WTC11 (cell line): ENCODE measurements at regions not wholly inside any gene's neighbourhood (a gene's known extent, or its start where the extent isn't known, plus 50 kb on each side); places are given as distances from the start of the nearest gene placed in this dataset.

ENCODE experiments used
- ATAC-seq: fragments of 200-7000 bp; cut with Tn5 transposase; 2 replicates; pipeline ENCODE4 v1.10.0; 2021; ENCODE audit warnings: mild to moderate bottlenecking, moderate library complexity
- CTCF ChIA-PET: fragments of 300-600 bp; sonication (Branson Sonifier 250); formaldehyde crosslinking; loops from one replicate; lab custom pipeline; 2021; ENCODE audit warnings: antibody characterized with exemption; lab: Charles Lee
- POLR2A ChIA-PET: fragments of 350-600 bp; sonication (Branson Sonifier 250); formaldehyde crosslinking; loops from one replicate; lab custom pipeline; 2021; ENCODE audit warnings: antibody characterized with exemption; lab: Charles Lee
- DNase-seq: peaks from one replicate; pipeline ENCODE4 v3.0.0; 2021; ENCODE audit warnings: low spot score
- H3K27ac Mint-ChIP-seq: 2 replicates; pipeline ENCODE4 v1.8.0; 2021; ENCODE audit warnings: mixed read lengths
- H3K27me3 Mint-ChIP-seq: 2 replicates; pipeline ENCODE4 v1.8.0; 2021; ENCODE audit warnings: low read depth, mild to moderate bottlenecking, moderate library complexity, mixed read lengths
- H3K36me3 Mint-ChIP-seq: 2 replicates; pipeline ENCODE4 v1.8.0; 2021; ENCODE audit warnings: mixed read lengths
- H3K4me1 Mint-ChIP-seq: 2 replicates; pipeline ENCODE4 v1.8.0; 2022; ENCODE audit warnings: mixed read lengths
- H3K4me3 Mint-ChIP-seq: 2 replicates; pipeline ENCODE4 v1.8.0; 2021; ENCODE audit warnings: mild to moderate bottlenecking, moderate library complexity, mixed read lengths
- H3K9me3 Mint-ChIP-seq: 2 replicates; pipeline ENCODE4 v1.8.0; 2021; ENCODE audit warnings: mixed read lengths
- ARID4B ChIP-seq: sonication (generic); formaldehyde crosslinking; IDR thresholded peaks from 2 replicates; pipeline ENCODE4 v1.8.0; 2023; ENCODE audit warnings: missing genetic modification reagents, mild to moderate bottlenecking, borderline replicate concordance
- CBFB ChIP-seq: sonication (generic); formaldehyde crosslinking; IDR thresholded peaks from 2 replicates; pipeline ENCODE4 v1.8.1; 2022; ENCODE audit warnings: mild to moderate bottlenecking, low read depth, missing genetic modification reagents
- ELF4 ChIP-seq: sonication (generic); formaldehyde crosslinking; IDR thresholded peaks from 2 replicates; pipeline ENCODE4 v1.8.1; 2022; ENCODE audit warnings: low read depth, mild to moderate bottlenecking, moderate library complexity, missing genetic modification reagents
- ESRRA ChIP-seq: sonication (generic); formaldehyde crosslinking; IDR thresholded peaks from 2 replicates; pipeline ENCODE4 v1.8.1; 2022; ENCODE audit warnings: mild to moderate bottlenecking, missing genetic modification reagents, borderline replicate concordance
- FOXP1 ChIP-seq: sonication (generic); formaldehyde crosslinking; IDR thresholded peaks from 2 replicates; pipeline ENCODE4 v1.8.0; 2022; ENCODE audit warnings: missing genetic modification reagents, mild to moderate bottlenecking, moderate library complexity, borderline replicate concordance
- HMGXB4 ChIP-seq: sonication (generic); formaldehyde crosslinking; IDR thresholded peaks from 2 replicates; pipeline ENCODE4 v1.8.1; 2023; ENCODE audit warnings: mild to moderate bottlenecking, moderate library complexity, missing genetic modification reagents
- MXD4 ChIP-seq: fragments of 250-450 bp; sonication (Bioruptor Pico); IDR thresholded peaks from 2 replicates; pipeline ENCODE4 v1.8.0; 2021; ENCODE audit warnings: mild to moderate bottlenecking, moderate library complexity, borderline replicate concordance
- MYBL2 ChIP-seq: sonication (generic); formaldehyde crosslinking; IDR thresholded peaks from 2 replicates; pipeline ENCODE4 v1.8.1; 2023; ENCODE audit warnings: mild to moderate bottlenecking, moderate library complexity, missing genetic modification reagents
- NR1H2 ChIP-seq: sonication (generic); formaldehyde crosslinking; IDR thresholded peaks from 2 replicates; pipeline ENCODE4 v1.9.0; 2021; ENCODE audit warnings: mild to moderate bottlenecking, moderate library complexity, missing genetic modification reagents
- PRDM15 ChIP-seq: sonication (generic); formaldehyde crosslinking; IDR thresholded peaks from 2 replicates; pipeline ENCODE4 v1.8.0; 2022; ENCODE audit warnings: missing genetic modification reagents
- PREB ChIP-seq: sonication (generic); formaldehyde crosslinking; IDR thresholded peaks from 2 replicates; pipeline ENCODE4 v1.8.1; 2022; ENCODE audit warnings: mild to moderate bottlenecking, missing genetic modification reagents, moderate library complexity, borderline replicate concordance
- SMAD3 ChIP-seq: sonication (generic); formaldehyde crosslinking; IDR thresholded peaks from 2 replicates; pipeline ENCODE4 v1.8.0; 2022; ENCODE audit warnings: missing genetic modification reagents, mild to moderate bottlenecking, borderline replicate concordance
- TCF7 ChIP-seq: sonication (generic); formaldehyde crosslinking; IDR thresholded peaks from 2 replicates; pipeline ENCODE4 v1.8.0; 2022; ENCODE audit warnings: mild to moderate bottlenecking, low read depth, missing genetic modification reagents, moderate library complexity
- ZNF317 ChIP-seq: sonication (generic); formaldehyde crosslinking; IDR thresholded peaks from 2 replicates; pipeline ENCODE4 v1.8.1; 2023; ENCODE audit warnings: low read depth, mild to moderate bottlenecking, moderate library complexity, missing genetic modification reagents, borderline replicate concordance
- ZNF671 ChIP-seq: fragments of 250-450 bp; sonication (Bioruptor Pico); IDR thresholded peaks from 2 replicates; pipeline ENCODE4 v1.8.0; 2021; ENCODE audit warnings: mild to moderate bottlenecking
- TF ChIP-seq, protein P1 (sequence below): sonication (generic); formaldehyde crosslinking; IDR thresholded peaks from 2 replicates; pipeline ENCODE4 v1.8.0; 2023; ENCODE audit warnings: mild to moderate bottlenecking, missing genetic modification reagents
- TF ChIP-seq, protein P2 (sequence below): fragments of 250-450 bp; sonication (Bioruptor Pico); IDR thresholded peaks from 2 replicates; pipeline ENCODE4 v1.9.0; 2021; ENCODE audit warnings: mild to moderate bottlenecking

GRCh38 chr18:73662421-73662820, 485.2 kb downstream of the FBXO15 start (continued):
- TF ChIP-seq FOXP1 (CRISPR knock-in tag) = no peak
- TF ChIP-seq ARID4B = no peak
- no peak for TF ChIP-seq CBFB (CRISPR knock-in tag)
- no peak for TF ChIP-seq PREB (CRISPR knock-in tag)
- no peak for TF ChIP-seq HMGXB4 (CRISPR knock-in tag)
- TF ChIP-seq, protein P1, sequence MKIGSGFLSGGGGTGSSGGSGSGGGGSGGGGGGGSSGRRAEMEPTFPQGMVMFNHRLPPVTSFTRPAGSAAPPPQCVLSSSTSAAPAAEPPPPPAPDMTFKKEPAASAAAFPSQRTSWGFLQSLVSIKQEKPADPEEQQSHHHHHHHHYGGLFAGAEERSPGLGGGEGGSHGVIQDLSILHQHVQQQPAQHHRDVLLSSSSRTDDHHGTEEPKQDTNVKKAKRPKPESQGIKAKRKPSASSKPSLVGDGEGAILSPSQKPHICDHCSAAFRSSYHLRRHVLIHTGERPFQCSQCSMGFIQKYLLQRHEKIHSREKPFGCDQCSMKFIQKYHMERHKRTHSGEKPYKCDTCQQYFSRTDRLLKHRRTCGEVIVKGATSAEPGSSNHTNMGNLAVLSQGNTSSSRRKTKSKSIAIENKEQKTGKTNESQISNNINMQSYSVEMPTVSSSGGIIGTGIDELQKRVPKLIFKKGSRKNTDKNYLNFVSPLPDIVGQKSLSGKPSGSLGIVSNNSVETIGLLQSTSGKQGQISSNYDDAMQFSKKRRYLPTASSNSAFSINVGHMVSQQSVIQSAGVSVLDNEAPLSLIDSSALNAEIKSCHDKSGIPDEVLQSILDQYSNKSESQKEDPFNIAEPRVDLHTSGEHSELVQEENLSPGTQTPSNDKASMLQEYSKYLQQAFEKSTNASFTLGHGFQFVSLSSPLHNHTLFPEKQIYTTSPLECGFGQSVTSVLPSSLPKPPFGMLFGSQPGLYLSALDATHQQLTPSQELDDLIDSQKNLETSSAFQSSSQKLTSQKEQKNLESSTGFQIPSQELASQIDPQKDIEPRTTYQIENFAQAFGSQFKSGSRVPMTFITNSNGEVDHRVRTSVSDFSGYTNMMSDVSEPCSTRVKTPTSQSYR (CRISPR knock-in tag) = no peak

- ATAC-seq (no peak), DNase-seq (no peak)
- H3K27ac Mint-ChIP-seq = no peak overlapping the region
- POLR2A ChIA-PET = no interaction called here
- H3K4me3 Mint-ChIP-seq = no peak overlapping the region
- H3K36me3 Mint-ChIP-seq = peaks cover 4% of the 10 kb centered on the region; the same call in 1 of the 2 replicates
- no peaks in the 10 kb centered on the region for H3K27me3 Mint-ChIP-seq
- CTCF ChIA-PET = no interaction called here
- H3K9me3 Mint-ChIP-seq = peaks cover 8% of the 10 kb centered on the region
- H3K4me1 Mint-ChIP-seq = no peaks in the 10 kb centered on the region
- TF ChIP-seq TCF7 (CRISPR knock-in tag) = no peak
- no peak for TF ChIP-seq SMAD3 (CRISPR knock-in tag)
- TF ChIP-seq NR1H2 (CRISPR knock-in tag) = no peak
- TF ChIP-seq ELF4 (CRISPR knock-in tag) = no peak
- TF ChIP-seq ZNF671 (CRISPR knock-in tag) = no peak
- no peak for TF ChIP-seq MYBL2 (CRISPR knock-in tag)
- no peak for TF ChIP-seq ZNF317 (CRISPR knock-in tag)
- TF ChIP-seq PRDM15 = no peak
- TF ChIP-seq, protein P2, sequence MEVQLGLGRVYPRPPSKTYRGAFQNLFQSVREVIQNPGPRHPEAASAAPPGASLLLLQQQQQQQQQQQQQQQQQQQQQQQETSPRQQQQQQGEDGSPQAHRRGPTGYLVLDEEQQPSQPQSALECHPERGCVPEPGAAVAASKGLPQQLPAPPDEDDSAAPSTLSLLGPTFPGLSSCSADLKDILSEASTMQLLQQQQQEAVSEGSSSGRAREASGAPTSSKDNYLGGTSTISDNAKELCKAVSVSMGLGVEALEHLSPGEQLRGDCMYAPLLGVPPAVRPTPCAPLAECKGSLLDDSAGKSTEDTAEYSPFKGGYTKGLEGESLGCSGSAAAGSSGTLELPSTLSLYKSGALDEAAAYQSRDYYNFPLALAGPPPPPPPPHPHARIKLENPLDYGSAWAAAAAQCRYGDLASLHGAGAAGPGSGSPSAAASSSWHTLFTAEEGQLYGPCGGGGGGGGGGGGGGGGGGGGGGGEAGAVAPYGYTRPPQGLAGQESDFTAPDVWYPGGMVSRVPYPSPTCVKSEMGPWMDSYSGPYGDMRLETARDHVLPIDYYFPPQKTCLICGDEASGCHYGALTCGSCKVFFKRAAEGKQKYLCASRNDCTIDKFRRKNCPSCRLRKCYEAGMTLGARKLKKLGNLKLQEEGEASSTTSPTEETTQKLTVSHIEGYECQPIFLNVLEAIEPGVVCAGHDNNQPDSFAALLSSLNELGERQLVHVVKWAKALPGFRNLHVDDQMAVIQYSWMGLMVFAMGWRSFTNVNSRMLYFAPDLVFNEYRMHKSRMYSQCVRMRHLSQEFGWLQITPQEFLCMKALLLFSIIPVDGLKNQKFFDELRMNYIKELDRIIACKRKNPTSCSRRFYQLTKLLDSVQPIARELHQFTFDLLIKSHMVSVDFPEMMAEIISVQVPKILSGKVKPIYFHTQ (CRISPR knock-in tag) = no peak
- TF ChIP-seq MXD4 = no peak
- no peak for TF ChIP-seq ESRRA (CRISPR knock-in tag)
Measured at GRCh38 chr18:73660931-73661856, 486.4 kb downstream of the FBXO15 start.
